Activated CD8-positive, alpha-beta memory T cell treated with anti-CD3 and anti-CD28 coated beads, Interleukin-2, amount 50 U/mL, for 1 hour (primary cell): ENCODE measurements at regions not wholly inside any gene's neighbourhood (a gene's known extent, or its start where the extent isn't known, plus 50 kb on each side); places are given as distances from the start of the nearest gene placed in this dataset.
"Not testable (repeated sequence)": the region's sequence is repeated elsewhere in the genome, so short reads cannot be mapped to it uniquely, and the experiment has no call there.

ENCODE experiments used
- DNase-seq: peaks from one replicate; pipeline ENCODE4 v3.0.0-alpha.2; 2020; ENCODE audit errors: extremely low read depth

GRCh38 chr1:146883190-146883589 is 54.9 kb upstream of the NBPF12 start:
- not testable (repeated sequence) for DNase-seq

GRCh38 chr1:146881096-146881495 is 57.0 kb upstream of the NBPF12 start:
- DNase-seq = not testable (repeated sequence)

GRCh38 chr1:146863799-146864319 is 74.3 kb upstream of the NBPF12 start:
- DNase-seq = not testable (repeated sequence)

DNA sequence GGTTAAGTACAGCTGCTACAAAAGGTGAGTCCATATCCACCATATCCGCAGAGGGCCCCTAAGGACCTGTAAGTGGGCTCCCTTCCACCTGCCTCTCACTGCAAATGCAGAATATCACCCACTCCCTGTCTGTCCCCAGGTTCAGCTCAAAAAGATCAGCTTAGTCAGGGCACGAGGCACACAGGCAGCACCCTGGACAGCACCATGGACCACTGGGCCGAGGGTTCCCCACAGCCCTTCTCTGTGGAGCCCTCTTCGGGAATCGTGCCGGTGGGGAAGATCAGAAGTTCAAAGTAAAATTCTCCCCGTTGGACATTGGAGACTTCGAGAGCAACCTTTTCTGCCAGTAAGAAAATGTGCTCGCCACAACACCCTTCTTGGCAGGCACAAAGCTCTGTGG is 85.0 kb upstream of the NBPF12 start:
- not testable (repeated sequence) for DNase-seq

DNA sequence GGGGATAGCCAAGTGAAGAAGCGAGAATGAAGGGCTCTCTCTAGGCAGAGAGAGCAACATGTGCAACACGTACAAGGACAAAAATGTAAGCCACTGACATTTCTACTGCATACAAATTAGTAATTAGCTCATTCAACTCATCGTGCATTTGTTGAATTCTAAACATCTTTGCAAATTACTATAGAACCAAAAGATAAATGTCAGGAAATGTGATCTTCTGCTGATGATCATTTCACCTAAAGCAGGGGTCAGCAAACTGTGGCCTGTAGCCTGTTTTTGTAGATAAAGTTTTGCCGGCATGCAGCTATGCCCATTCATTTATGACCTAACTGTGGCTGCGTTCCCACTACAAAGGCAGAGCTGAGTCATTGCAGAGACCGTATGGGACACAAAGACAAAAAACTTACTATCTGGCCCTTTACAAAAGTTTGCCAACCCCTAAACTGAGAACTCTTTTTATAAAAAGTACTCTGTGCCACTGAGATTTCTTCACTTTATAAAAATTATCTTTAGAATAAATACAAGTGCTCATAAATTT is 87.7 kb upstream of the NBPF12 start:
- not testable (repeated sequence) for DNase-seq

DNA sequence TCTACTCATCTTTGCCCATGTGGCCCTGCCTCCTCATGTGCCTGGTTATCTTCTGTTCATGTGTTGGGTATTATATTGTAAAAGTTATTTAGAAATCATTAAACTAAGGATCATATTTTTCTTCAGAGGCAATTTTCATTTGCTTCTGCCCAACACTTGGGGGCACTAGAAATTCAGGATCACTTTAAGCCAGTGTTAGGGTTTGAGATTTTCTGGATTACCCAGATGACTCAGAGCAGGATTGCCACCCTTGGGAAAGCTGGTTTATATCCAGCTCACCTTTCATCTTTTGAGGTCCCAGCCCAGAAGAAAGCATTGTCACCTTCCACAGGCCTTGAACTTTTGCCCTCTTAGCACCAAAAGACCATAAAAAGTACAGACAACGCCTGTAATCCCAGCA is 99.4 kb upstream of the NBPF12 start:
- not testable (repeated sequence) for DNase-seq

DNA sequence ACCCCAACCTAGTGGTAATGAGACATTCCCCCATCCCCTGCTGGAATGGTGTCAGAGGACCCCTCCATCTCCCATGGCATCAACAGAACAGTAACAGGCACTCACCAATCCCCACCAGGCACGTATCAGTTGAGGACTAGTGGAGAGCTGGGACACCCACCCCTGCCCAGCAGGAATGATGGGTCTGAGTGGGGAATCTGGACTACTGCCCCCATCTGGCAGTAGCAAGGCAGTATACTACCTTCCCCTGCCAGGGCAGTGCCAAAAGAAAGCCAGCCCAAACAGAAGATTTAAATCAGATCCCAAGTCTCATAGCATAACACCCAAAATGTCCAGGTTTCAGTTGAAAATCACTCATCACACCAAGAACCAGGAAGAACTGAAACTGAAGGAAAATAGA is 111.2 kb upstream of the NBPF12 start:
- DNase-seq = not testable (repeated sequence)

DNA sequence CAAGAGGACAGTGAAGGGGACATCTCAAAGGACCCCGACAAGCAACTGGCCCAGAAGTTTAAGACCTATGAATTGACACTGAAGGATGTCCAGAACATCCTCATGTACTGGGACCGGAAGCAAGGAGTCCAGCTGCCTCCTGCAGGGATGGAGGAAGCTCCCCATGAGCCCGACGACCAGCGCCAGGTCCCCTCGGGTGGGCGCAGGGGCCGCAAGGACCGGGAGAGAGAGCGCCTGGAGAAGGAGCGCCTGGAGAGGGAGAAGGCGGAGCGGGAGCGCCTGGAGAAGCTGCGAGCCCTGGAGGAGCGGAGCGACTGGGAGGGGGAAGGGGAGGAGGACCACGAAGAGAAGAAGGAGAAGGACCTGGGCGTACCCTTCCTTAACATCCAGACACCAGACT is 143.9 kb upstream of the NBPF12 start:
- not testable (repeated sequence) for DNase-seq

GRCh38 chr1:146792725-146793124 is 145.4 kb upstream of the NBPF12 start:
- DNase-seq = not testable (repeated sequence)

DNA sequence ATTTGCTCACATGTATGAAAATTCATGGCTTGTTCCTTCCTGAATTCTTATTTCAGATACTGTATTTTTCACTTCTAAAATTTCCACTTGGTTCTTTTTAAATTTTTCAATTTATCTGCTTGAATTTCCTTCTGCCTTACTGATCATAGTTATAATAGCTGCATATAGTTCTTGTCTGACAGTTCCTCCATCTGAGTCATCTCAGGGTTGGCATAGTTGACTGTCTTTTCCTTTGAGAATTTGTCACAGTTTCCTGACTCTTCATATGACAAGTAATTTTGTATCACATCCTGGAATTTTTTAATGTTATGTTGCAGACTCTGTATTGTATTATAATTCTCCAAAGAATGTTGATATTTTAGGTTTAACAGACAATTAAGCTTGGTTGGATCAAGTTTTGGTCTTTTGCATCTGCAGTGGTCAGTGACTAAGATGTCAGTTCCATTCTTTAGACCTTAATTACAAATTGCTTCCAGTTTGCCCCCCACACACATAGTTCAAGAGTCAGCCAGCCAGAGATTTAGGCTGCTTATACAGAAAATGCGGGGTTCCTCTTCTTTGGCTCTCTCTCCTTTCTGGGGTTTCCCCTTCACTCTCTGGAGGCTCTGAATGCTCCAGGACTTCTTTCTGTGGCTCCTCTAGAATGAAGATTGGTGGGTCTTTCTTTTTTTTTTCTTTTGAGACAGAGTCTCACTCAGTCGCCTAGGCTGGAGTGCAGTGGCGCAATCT is 153.7 kb upstream of the NBPF12 start:
- not testable (repeated sequence) for DNase-seq

GRCh38 chr1:146781235-146781634 is 156.9 kb upstream of the NBPF12 start:
- DNase-seq = not testable (repeated sequence)

DNA sequence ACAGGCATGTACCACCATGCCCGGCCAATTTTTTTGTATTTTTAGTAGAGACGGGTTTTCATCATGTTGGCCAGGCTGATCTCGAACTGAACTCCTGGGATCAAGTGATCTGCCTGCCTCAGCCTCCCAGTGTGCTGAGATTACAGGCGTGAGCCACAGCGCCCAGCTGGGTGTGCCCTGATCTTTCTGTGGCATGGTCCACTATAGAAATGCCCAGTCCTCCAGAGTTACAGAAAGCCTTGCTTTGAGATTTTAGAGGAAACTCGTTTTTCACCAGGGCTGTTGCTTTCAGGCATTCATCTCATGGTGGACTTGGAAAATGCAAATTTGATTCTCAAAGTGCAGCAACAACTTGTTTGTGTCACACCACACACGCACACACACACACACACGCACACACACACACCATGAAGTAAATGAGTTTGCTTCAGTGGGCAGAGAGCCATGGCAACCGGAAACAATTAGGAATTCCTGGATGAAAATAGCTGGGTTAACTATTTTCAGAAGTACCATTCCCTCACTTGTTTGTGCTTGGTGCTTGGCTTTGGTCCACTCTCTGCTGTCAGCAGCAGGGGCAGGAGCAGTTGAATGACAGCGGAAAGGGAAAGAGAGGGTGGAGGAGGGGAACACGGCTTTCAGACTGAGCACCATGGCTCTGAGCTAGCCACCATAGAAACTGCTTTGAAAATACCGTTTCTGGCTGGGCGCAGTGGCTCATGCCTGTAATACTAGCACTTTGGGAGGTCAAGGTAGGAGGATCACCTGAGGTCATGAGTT is 160.1 kb upstream of the NBPF12 start:
- not testable (repeated sequence) for DNase-seq

DNA sequence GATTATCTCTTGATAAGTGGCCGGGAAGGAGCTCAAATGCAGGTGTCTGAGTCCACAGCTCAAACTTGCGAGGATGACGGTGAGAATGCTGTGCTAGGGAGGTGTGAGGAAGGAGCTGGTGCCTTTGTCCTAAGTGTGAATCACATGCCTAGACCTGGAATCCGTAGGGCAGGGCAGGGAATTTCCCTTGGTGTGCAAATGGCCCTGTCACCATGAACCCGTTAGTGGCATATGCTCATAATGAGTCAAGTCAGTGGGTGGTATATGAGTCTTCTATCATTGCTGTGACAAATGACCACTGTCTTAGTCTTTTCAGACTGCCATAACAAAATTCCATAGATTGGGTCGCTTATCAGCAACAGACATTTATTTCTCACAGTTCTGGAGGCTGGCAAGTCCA is 163.1 kb upstream of the NBPF12 start:
- not testable (repeated sequence) for DNase-seq

GRCh38 chr1:146774271-146774670 is 163.9 kb upstream of the NBPF12 start:
- not testable (repeated sequence) for DNase-seq

- not testable (repeated sequence) for DNase-seq
Observed at GRCh38 chr1:146771409-146771808, 166.7 kb upstream of the NBPF12 start.

- not testable (repeated sequence) for DNase-seq
Observed at GRCh38 chr1:146770998-146771397, 167.1 kb upstream of the NBPF12 start.

GRCh38 chr1:146763234-146763633 is 174.9 kb upstream of the NBPF12 start:
- not testable (repeated sequence) for DNase-seq

- not testable (repeated sequence) for DNase-seq
Observed at GRCh38 chr1:146756858-146757257, 181.3 kb upstream of the NBPF12 start.

- not testable (repeated sequence) for DNase-seq
Observed at GRCh38 chr1:146748686-146749085, 189.4 kb upstream of the NBPF12 start.

- DNase-seq = not testable (repeated sequence)
Observed at GRCh38 chr1:146731981-146732680, 206.0 kb upstream of the NBPF12 start.

DNA sequence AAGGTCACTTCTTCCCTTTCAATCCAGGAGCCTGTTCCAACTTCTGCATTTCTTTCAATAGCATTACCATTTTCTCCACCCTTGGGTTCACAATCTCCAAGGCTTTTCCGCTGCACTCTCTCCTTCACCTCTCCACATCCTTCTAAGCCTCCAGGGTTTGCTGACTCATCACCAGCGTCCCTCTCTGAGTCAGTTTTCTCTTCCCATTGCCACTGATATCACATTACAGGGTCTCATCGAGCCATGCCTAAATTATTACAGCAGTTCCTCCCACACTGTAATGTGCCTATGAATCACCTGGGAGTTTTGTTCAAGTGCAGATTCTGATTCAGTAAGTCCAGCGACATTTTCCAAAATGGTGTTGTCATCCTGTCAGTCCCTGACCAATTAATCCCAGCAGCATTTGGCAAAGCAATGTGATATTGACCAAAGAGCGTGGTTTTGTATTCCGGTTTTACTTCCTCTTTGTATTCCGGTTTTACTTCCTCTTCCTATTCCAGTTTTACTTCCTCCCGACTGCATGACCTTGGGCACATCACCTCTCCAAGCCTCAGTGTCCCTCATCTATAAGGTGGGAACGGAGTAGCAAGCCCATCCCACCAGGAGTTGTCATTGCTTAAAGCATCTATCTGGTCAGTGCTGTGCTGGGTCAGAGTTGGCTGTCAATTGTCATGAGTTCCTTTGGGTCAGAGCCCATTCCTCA is 208.3 kb upstream of the NBPF12 start:
- DNase-seq = not testable (repeated sequence)
